ENCODE measurements at regions not wholly inside any gene's neighbourhood (a gene's known extent, or its start where the extent isn't known, plus 50 kb on each side); places are given as distances from the start of the nearest gene placed in this dataset.

GRCh38 chr13:75946536-75947284, 310.6 kb downstream of the LMO7 start:
- no peak overlapping the region for H3K4me3 ChIP-seq
- DNase-seq = peak; percentile 38 to 77 (median 68)
- H3K9ac ChIP-seq (ENCODE audit: insufficient read depth in 1 of 2, low read length in 2 of 2) = peak overlapping the region in 1 of 2 donors; percentile 8
- no peak for ATAC-seq (ENCODE audit: insufficient read depth, low FRiP score)
- 77% methylated on average over 4 of the region's 4 CpGs for WGBS, 2 donors
- H3K4me1 ChIP-seq (ENCODE audit: control insufficient read depth in 5 of 5, insufficient read depth in 5 of 5, low read length in 5 of 5) = peaks cover 0 to 16% (median 4%) of the 10 kb centered on the region in 5 donors
- no peak for TF ChIP-seq CTCF (IDR thresholded peaks at IDR 0.05; ENCODE audit: control extremely low read depth, extremely low read depth)
- no peak overlapping the region for H3K27ac ChIP-seq (ENCODE audit: low read depth in 1 of 2, low read length in 1 of 2)
- H3K27me3 ChIP-seq (ENCODE audit: control insufficient read depth in 3 of 3, insufficient read depth in 3 of 3, low read length in 2 of 3) = no peaks in the 10 kb centered on the region
- H3K36me3 ChIP-seq (ENCODE audit: control insufficient read depth in 4 of 4, insufficient read depth in 4 of 4, low read length in 4 of 4) = no peaks in the 10 kb centered on the region
- H3K9me3 ChIP-seq (ENCODE audit: control insufficient read depth in 4 of 4, insufficient read depth in 3 of 4, low read length in 3 of 4) = no peaks in the 10 kb centered on the region

GRCh38 chr13:75945841-75946482, 309.8 kb downstream of the LMO7 start:
- Histone ChIP-seq H3K9me3 (ENCODE audit: control insufficient read depth in 4 of 4, insufficient read depth in 3 of 4, low read length in 3 of 4) (no peaks in the 10 kb centered on the region), H3K27ac (ENCODE audit: low read depth in 1 of 2, low read length in 1 of 2) (no peak overlapping the region), H3K4me1 (ENCODE audit: control insufficient read depth in 5 of 5, insufficient read depth in 5 of 5, low read length in 5 of 5) (peaks cover 0 to 16% (median 4%) of the 10 kb centered on the region in 5 donors), H3K36me3 (ENCODE audit: control insufficient read depth in 4 of 4, insufficient read depth in 4 of 4, low read length in 4 of 4) (no peaks in the 10 kb centered on the region), H3K4me3 (no peak overlapping the region), H3K27me3 (ENCODE audit: control insufficient read depth in 3 of 3, insufficient read depth in 3 of 3, low read length in 2 of 3) (no peaks in the 10 kb centered on the region), H3K9ac (ENCODE audit: insufficient read depth in 1 of 2, low read length in 2 of 2) (no peak overlapping the region)
- DNase-seq = no peak
- no peak for TF ChIP-seq CTCF (IDR thresholded peaks at IDR 0.05; ENCODE audit: control extremely low read depth, extremely low read depth)
- no peak for ATAC-seq (ENCODE audit: insufficient read depth, low FRiP score)
- 88 to 92% methylated on average over 3 of the region's 3 CpGs for WGBS, 2 donors

GRCh38 chr13:75938811-75939560, 302.9 kb downstream of the LMO7 start:
- no peaks in the 10 kb centered on the region for H3K36me3 ChIP-seq (ENCODE audit: control insufficient read depth in 4 of 4, insufficient read depth in 4 of 4, low read length in 4 of 4)
- peak in 2 of 3 donors; percentile 37 to 75 for DNase-seq
- no peak overlapping the region for H3K27ac ChIP-seq (ENCODE audit: low read depth in 1 of 2, low read length in 1 of 2)
- H3K9me3 ChIP-seq (ENCODE audit: control insufficient read depth in 4 of 4, insufficient read depth in 3 of 4, low read length in 3 of 4) = no peaks in the 10 kb centered on the region
- peaks cover 0 to 3% (median 0%) of the 10 kb centered on the region in 5 donors for H3K4me1 ChIP-seq (ENCODE audit: control insufficient read depth in 5 of 5, insufficient read depth in 5 of 5, low read length in 5 of 5)
- H3K9ac ChIP-seq (ENCODE audit: insufficient read depth in 1 of 2, low read length in 2 of 2) = no peak overlapping the region
- 51 to 66% methylated on average over 2 of the region's 2 CpGs for WGBS, 2 donors
- ATAC-seq (ENCODE audit: insufficient read depth, low FRiP score) = no peak
- H3K4me3 ChIP-seq = no peak overlapping the region
- no peaks in the 10 kb centered on the region for H3K27me3 ChIP-seq (ENCODE audit: control insufficient read depth in 3 of 3, insufficient read depth in 3 of 3, low read length in 2 of 3)
- TF ChIP-seq CTCF (IDR thresholded peaks at IDR 0.05; ENCODE audit: control extremely low read depth, extremely low read depth) = no peak

Data from lung (tissue), 11 donors.